ENCODE measurements at regions not wholly inside any gene's neighbourhood (a gene's known extent, or its start where the extent isn't known, plus 50 kb on each side); places are given as distances from the start of the nearest gene placed in this dataset.

DNA sequence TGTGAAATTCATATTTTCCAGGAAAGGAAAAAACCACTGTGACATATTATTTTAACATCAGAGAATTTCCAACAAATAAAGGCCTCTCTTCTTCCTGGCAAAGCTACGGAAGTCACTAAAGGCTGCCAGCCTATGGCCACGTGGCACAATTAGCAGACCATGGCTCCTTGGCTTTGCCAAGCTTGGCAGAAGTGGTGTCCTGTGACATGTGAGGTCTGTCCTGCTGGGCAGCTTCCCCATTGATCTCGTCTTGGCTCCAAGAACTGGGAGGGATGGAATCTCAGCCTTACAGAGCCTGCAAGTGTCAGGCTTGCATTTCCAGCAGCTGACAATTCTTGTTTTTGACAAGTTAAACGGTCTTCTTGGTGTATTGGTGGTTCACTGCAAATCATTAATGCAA is 226.9 kb upstream of the THSD7B start:
- Histone ChIP-seq H3K36me3 (ENCODE audit: insufficient read depth, low read length) (no peaks in the 10 kb centered on the region), H4K20me1 (ENCODE audit: insufficient read depth, low read length) (no peaks in the 10 kb centered on the region), H3K9ac (ENCODE audit: low read length) (no peak overlapping the region), H2AFZ (ENCODE audit: low read depth, low read length) (no peak overlapping the region), H3K9me3 (ENCODE audit: insufficient read depth, low read depth, low read length) (peaks cover 3% of the 10 kb centered on the region), H3K4me3 (ENCODE audit: insufficient read depth, low read depth, low read length) (no peak overlapping the region), H3K4me2 (ENCODE audit: low read length) (no peak overlapping the region), H3K4me1 (ENCODE audit: insufficient read depth, low read length) (no peaks in the 10 kb centered on the region), H3K79me2 (ENCODE audit: insufficient read depth, low read length) (no peaks in the 10 kb centered on the region), H3K27ac (ENCODE audit: low read depth, low read length) (no peak overlapping the region), H3K27me3 (ENCODE audit: insufficient read depth, low read length) (no peaks in the 10 kb centered on the region)
- FAIRE-seq, result no peak
- TF ChIP-seq EZH2 (IDR thresholded peaks at IDR 0.05; ENCODE audit: insufficient read depth, low read length), result no peak
- TF ChIP-seq, protein P1, sequence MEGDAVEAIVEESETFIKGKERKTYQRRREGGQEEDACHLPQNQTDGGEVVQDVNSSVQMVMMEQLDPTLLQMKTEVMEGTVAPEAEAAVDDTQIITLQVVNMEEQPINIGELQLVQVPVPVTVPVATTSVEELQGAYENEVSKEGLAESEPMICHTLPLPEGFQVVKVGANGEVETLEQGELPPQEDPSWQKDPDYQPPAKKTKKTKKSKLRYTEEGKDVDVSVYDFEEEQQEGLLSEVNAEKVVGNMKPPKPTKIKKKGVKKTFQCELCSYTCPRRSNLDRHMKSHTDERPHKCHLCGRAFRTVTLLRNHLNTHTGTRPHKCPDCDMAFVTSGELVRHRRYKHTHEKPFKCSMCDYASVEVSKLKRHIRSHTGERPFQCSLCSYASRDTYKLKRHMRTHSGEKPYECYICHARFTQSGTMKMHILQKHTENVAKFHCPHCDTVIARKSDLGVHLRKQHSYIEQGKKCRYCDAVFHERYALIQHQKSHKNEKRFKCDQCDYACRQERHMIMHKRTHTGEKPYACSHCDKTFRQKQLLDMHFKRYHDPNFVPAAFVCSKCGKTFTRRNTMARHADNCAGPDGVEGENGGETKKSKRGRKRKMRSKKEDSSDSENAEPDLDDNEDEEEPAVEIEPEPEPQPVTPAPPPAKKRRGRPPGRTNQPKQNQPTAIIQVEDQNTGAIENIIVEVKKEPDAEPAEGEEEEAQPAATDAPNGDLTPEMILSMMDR (IDR thresholded peaks at IDR 0.05; ENCODE audit: insufficient read depth, low read depth, low read length), result no peak
- no peak for DNase-seq (ENCODE audit: low read depth)
- no peak overlapping the region for H3K27ac Mint-ChIP-seq (ENCODE audit: unreplicated experiment)
- H3K27me3 Mint-ChIP-seq (ENCODE audit: low read depth, unreplicated experiment), result peaks cover 18% of the 10 kb centered on the region
- no peaks in the 10 kb centered on the region for H3K36me3 Mint-ChIP-seq (ENCODE audit: low read depth, unreplicated experiment)
- no peak overlapping the region for H3K4me3 Mint-ChIP-seq (ENCODE audit: unreplicated experiment)
- H3K9me3 Mint-ChIP-seq (ENCODE audit: unreplicated experiment), result no peaks in the 10 kb centered on the region
- H3K4me1 Mint-ChIP-seq (ENCODE audit: low read depth, unreplicated experiment), result no peaks in the 10 kb centered on the region

DNA sequence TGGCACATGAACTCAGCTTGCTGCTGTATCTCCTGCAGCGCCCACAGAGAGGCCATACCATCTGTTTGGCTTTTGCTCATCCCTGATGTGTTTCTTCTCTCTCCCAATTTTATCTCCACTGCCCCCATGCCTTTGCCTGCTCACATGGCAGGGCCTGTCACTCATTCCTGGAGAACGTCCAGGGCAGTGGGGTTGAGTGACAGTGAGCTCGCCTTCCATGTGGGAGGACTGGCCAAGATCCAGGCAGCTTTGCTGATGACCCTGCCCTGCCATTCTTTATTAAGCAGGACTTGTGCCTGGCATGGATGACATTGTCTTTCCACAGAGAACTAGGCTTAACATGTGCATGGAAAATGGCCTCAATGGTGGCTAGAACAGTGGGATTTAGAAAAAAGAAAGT is 230.5 kb upstream of the THSD7B start:
- no peaks in the 10 kb centered on the region for H3K9me3 Mint-ChIP-seq (ENCODE audit: unreplicated experiment)
- no peak overlapping the region for H3K27ac Mint-ChIP-seq (ENCODE audit: unreplicated experiment)
- DNase-seq (ENCODE audit: low read depth), result no peak
- Histone ChIP-seq H3K4me1 (ENCODE audit: insufficient read depth, low read length) (no peaks in the 10 kb centered on the region), H3K4me3 (ENCODE audit: insufficient read depth, low read depth, low read length) (no peak overlapping the region), H3K27me3 (ENCODE audit: insufficient read depth, low read length) (no peaks in the 10 kb centered on the region), H3K9me3 (ENCODE audit: insufficient read depth, low read depth, low read length) (peaks cover 10% of the 10 kb centered on the region), H3K27ac (ENCODE audit: low read depth, low read length) (no peak overlapping the region), H3K9ac (ENCODE audit: low read length) (no peak overlapping the region), H3K79me2 (ENCODE audit: insufficient read depth, low read length) (no peaks in the 10 kb centered on the region), H2AFZ (ENCODE audit: low read depth, low read length) (no peak overlapping the region), H3K4me2 (ENCODE audit: low read length) (no peak overlapping the region), H4K20me1 (ENCODE audit: insufficient read depth, low read length) (no peaks in the 10 kb centered on the region), H3K36me3 (ENCODE audit: insufficient read depth, low read length) (no peaks in the 10 kb centered on the region)
- H3K27me3 Mint-ChIP-seq (ENCODE audit: low read depth, unreplicated experiment), result peaks cover 36% of the 10 kb centered on the region
- TF ChIP-seq EZH2 (IDR thresholded peaks at IDR 0.05; ENCODE audit: insufficient read depth, low read length), result no peak
- TF ChIP-seq, protein P1 (IDR thresholded peaks at IDR 0.05; ENCODE audit: insufficient read depth, low read depth, low read length), result no peak
- H3K4me1 Mint-ChIP-seq (ENCODE audit: low read depth, unreplicated experiment), result no peaks in the 10 kb centered on the region
- H3K36me3 Mint-ChIP-seq (ENCODE audit: low read depth, unreplicated experiment), result no peaks in the 10 kb centered on the region
- FAIRE-seq, result no peak
- no peak overlapping the region for H3K4me3 Mint-ChIP-seq (ENCODE audit: unreplicated experiment)

DNA sequence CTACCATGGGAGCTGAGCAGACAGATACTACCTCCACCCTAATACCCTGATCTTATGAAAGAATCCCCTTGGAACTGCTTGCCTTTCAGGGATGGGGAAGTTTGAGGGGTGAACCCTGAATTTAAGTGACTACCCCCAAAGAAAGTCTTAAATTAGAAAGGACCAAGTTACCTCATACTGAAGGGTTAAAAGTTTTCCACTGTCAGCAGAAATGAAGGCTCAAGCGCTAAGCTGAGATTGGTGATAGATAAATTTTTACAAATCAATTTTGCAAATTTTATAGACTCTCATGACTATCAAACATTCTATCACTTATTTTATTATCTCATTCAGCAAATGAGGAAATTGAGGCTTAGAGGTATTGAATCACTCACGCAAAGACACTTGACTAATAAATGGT is 233.2 kb upstream of the THSD7B start:
- no peaks in the 10 kb centered on the region for H4K20me1 ChIP-seq (ENCODE audit: insufficient read depth, low read length)
- no peak overlapping the region for H3K9ac ChIP-seq (ENCODE audit: low read length)
- Mint-ChIP-seq H3K4me1 (ENCODE audit: low read depth, unreplicated experiment) (no peaks in the 10 kb centered on the region), H3K27ac (ENCODE audit: unreplicated experiment) (no peak overlapping the region), H3K4me3 (ENCODE audit: unreplicated experiment) (no peak overlapping the region), H3K27me3 (ENCODE audit: low read depth, unreplicated experiment) (peaks cover 40% of the 10 kb centered on the region), H3K9me3 (ENCODE audit: unreplicated experiment) (no peaks in the 10 kb centered on the region), H3K36me3 (ENCODE audit: low read depth, unreplicated experiment) (no peaks in the 10 kb centered on the region)
- TF ChIP-seq, protein P1 (IDR thresholded peaks at IDR 0.05; ENCODE audit: insufficient read depth, low read depth, low read length), result no peak
- no peak for TF ChIP-seq EZH2 (IDR thresholded peaks at IDR 0.05; ENCODE audit: insufficient read depth, low read length)
- no peak overlapping the region for H2AFZ ChIP-seq (ENCODE audit: low read depth, low read length)
- H3K79me2 ChIP-seq (ENCODE audit: insufficient read depth, low read length), result no peaks in the 10 kb centered on the region
- no peak for DNase-seq (ENCODE audit: low read depth)
- no peaks in the 10 kb centered on the region for H3K4me1 ChIP-seq (ENCODE audit: insufficient read depth, low read length)
- H3K9me3 ChIP-seq (ENCODE audit: insufficient read depth, low read depth, low read length), result peaks cover 10% of the 10 kb centered on the region
- H3K27ac ChIP-seq (ENCODE audit: low read depth, low read length), result no peak overlapping the region
- no peaks in the 10 kb centered on the region for H3K36me3 ChIP-seq (ENCODE audit: insufficient read depth, low read length)
- H3K4me3 ChIP-seq (ENCODE audit: insufficient read depth, low read depth, low read length), result no peak overlapping the region
- H3K27me3 ChIP-seq (ENCODE audit: insufficient read depth, low read length), result no peaks in the 10 kb centered on the region
- H3K4me2 ChIP-seq (ENCODE audit: low read length), result no peak overlapping the region
- FAIRE-seq, result no peak
